ENCODE measurements at regions not wholly inside any gene's neighbourhood (a gene's known extent, or its start where the extent isn't known, plus 50 kb on each side); places are given as distances from the start of the nearest gene placed in this dataset.

DNA sequence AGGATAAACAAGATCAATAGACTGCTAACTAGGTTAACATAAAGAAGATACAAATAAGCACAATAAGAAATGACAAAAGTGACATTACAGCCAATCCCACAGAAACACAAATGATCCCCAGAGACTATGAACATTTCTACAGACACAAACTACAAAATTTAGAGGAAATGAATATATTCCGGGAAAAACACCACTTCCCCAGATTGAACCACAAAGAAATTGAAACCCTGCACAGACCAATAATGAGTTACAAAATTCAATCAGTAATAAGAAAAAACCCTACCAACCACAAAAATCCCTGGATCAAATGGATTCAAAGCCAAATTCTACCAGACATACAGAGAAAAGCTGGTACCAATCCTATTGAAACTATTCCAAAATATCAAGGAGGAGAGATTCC lies 232.4 kb upstream of the RBMS1 start:
- Histone ChIP-seq H3K4me3 (ENCODE audit: low read depth, low read length) (no peak overlapping the region), H3K27me3 (replicated peaks) (no peaks in the 10 kb centered on the region), H3K27ac (no peak overlapping the region), H3K36me3 (replicated peaks) (no peaks in the 10 kb centered on the region)
- no peak for TF ChIP-seq CTCF (IDR thresholded peaks at IDR 0.05; ENCODE audit: low read depth, low read length, missing control alignments)
- in situ Hi-C loops (cut with HindIII; ENCODE audit: low pct_ligation_motif_present, low sequenced_read_pairs): no loop called here
- DNase-seq: no peak

GRCh38 chr2:160730296-160730995 lies 236.8 kb upstream of the RBMS1 start:
- no peak overlapping the region for H3K4me3 ChIP-seq (ENCODE audit: low read depth, low read length)
- no peak overlapping the region for H3K27ac ChIP-seq
- TF ChIP-seq CTCF (IDR thresholded peaks at IDR 0.05; ENCODE audit: low read depth, low read length, missing control alignments): no peak
- no peak for DNase-seq
- in situ Hi-C loops (cut with HindIII; ENCODE audit: low pct_ligation_motif_present, low sequenced_read_pairs): no loop called here
- no peaks in the 10 kb centered on the region for H3K27me3 ChIP-seq (replicated peaks)
- H3K36me3 ChIP-seq (replicated peaks): no peaks in the 10 kb centered on the region

- H3K36me3 ChIP-seq (replicated peaks): no peaks in the 10 kb centered on the region
- in situ Hi-C loops (cut with HindIII; ENCODE audit: low pct_ligation_motif_present, low sequenced_read_pairs): no loop called here
- H3K27me3 ChIP-seq (replicated peaks): no peaks in the 10 kb centered on the region
- H3K27ac ChIP-seq: no peak overlapping the region
- no peak for DNase-seq
- no peak overlapping the region for H3K4me3 ChIP-seq (ENCODE audit: low read depth, low read length)
- TF ChIP-seq CTCF (IDR thresholded peaks at IDR 0.05; ENCODE audit: low read depth, low read length, missing control alignments): no peak
These were observed 237.8 kb upstream of the RBMS1 start for GRCh38 chr2:160731415-160731814.

- no peak for TF ChIP-seq CTCF (IDR thresholded peaks at IDR 0.05; ENCODE audit: low read depth, low read length, missing control alignments)
- Histone ChIP-seq H3K36me3 (replicated peaks) (no peaks in the 10 kb centered on the region), H3K27ac (no peak overlapping the region), H3K4me3 (ENCODE audit: low read depth, low read length) (no peak overlapping the region), H3K27me3 (replicated peaks) (no peaks in the 10 kb centered on the region)
- in situ Hi-C loops (cut with HindIII; ENCODE audit: low pct_ligation_motif_present, low sequenced_read_pairs): no loop called here
- no peak for DNase-seq
These were observed 238.2 kb upstream of the RBMS1 start for GRCh38 chr2:160731856-160732255.

GRCh38 chr2:160735696-160736095 lies 242.1 kb upstream of the RBMS1 start:
- no peaks in the 10 kb centered on the region for H3K36me3 ChIP-seq (replicated peaks)
- no peak for TF ChIP-seq CTCF (IDR thresholded peaks at IDR 0.05; ENCODE audit: low read depth, low read length, missing control alignments)
- no peak overlapping the region for H3K4me3 ChIP-seq (ENCODE audit: low read depth, low read length)
- DNase-seq: no peak
- in situ Hi-C loops (cut with HindIII; ENCODE audit: low pct_ligation_motif_present, low sequenced_read_pairs): no loop called here
- no peaks in the 10 kb centered on the region for H3K27me3 ChIP-seq (replicated peaks)
- no peak overlapping the region for H3K27ac ChIP-seq
